Skeletal muscle tissue (tissue), 3 donors: ENCODE measurements at regions not wholly inside any gene's neighbourhood (a gene's known extent, or its start where the extent isn't known, plus 50 kb on each side); places are given as distances from the start of the nearest gene placed in this dataset.

Source experiments
- H3K27ac ChIP-seq: one replicate; pipeline ENCODE4 v1.7.0; 2013; ENCODE audit warnings: mild to moderate bottlenecking, low read depth, low read length, inconsistent platforms
- H3K27me3 ChIP-seq, 3 donors: one replicate each; pipeline ENCODE4 v1.7.0; 2013; ENCODE audit warnings: low read length in 3 of 3; ENCODE audit not compliant: control insufficient read depth in 3 of 3, insufficient read depth in 3 of 3
- H3K36me3 ChIP-seq, 3 donors: one replicate each; pipeline ENCODE4 v1.7.0; 2013; ENCODE audit warnings: low read length in 3 of 3; ENCODE audit not compliant: control insufficient read depth in 3 of 3, insufficient read depth in 3 of 3
- H3K4me1 ChIP-seq, 3 donors: one replicate each; pipeline ENCODE4 v1.7.0; 2013; ENCODE audit warnings: low read length in 3 of 3, mild to moderate bottlenecking in 3 of 3; ENCODE audit not compliant: control insufficient read depth in 3 of 3, insufficient read depth in 3 of 3
- H3K4me3 ChIP-seq, 3 donors: one replicate each; pipeline ENCODE4 v1.7.0; 2013; ENCODE audit warnings: low read length in 3 of 3
- H3K9ac ChIP-seq, 3 donors: one replicate each; pipeline ENCODE4 v1.7.0; 2013; ENCODE audit warnings: low read length in 3 of 3, mild to moderate bottlenecking in 3 of 3, moderate library complexity in 2 of 3, low read depth in 1 of 3
- H3K9me3 ChIP-seq, 3 donors: one replicate each; pipeline ENCODE4 v1.7.0; 2013; ENCODE audit warnings: low read length in 3 of 3; ENCODE audit not compliant: control insufficient read depth in 3 of 3
- donor health status: Osteomylitis.

DNA sequence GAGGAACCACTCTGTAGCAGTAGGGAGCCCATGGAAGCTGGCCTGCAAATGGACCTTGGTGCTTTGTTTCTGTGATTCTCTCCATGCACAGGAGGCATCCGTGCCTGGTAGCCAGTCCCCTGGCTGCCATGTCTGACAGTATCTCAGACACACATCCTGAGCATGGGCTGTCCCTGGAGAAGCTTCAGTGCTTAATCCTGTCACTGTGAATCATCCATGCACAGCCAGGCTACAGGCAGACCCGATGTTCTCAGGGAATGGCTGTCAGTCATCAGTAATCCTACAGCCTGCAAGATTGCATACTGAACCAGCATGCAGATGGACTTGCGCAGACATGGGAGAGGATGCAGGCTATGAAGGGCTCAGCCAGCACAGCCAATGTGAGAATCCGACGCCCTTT lies 606.3 kb upstream of the PLXNA2 start:
- Histone ChIP-seq H3K27ac (no peak overlapping the region), H3K9me3 (no peaks in the 10 kb centered on the region), H3K4me3 (no peak overlapping the region), H3K27me3 (no peaks in the 10 kb centered on the region), H3K36me3 (no peaks in the 10 kb centered on the region), H3K9ac (no peak overlapping the region), H3K4me1 (no peaks in the 10 kb centered on the region)

DNA sequence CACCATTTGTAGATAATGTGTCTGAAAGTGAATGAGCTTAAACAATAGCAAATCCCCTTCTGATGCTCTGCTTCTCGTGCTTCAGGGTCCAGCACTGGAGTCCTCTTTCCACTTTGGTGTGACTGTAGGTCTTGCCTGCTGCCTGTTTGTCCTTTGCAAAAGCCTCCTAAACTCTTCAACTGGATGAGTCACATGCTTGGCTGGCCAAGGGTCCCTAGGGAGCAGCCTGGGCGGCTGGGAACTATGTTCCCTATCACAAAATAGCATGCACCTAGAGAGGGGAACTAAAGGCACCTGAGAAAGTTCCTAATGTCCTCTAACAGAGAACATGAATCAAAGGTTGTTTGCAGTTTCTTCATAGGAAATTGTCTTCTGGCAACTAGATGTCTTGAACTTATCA lies 607.2 kb upstream of the PLXNA2 start:
- Histone ChIP-seq H3K27ac (no peak overlapping the region), H3K27me3 (no peaks in the 10 kb centered on the region), H3K4me3 (no peak overlapping the region), H3K4me1 (no peaks in the 10 kb centered on the region), H3K36me3 (no peaks in the 10 kb centered on the region), H3K9ac (no peak overlapping the region), H3K9me3 (no peaks in the 10 kb centered on the region)

DNA sequence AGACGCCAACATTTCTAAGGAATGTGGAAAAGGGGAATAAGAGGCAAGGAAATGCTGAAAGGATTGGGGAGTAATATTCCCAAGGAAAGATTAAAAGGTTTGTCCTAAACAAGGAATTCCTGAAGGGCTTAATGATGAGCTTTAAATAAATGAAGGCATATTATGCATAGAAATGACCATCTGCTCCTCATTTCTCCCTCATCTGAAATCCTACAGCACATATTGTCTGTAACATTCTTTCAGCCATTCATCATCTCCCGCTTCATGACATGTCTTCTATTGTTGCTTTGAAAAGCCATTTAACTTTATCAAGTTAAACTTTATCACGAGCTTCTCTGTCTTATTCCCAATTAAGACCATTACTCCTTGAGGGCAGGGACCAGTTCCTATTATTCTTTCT lies 608.7 kb upstream of the PLXNA2 start:
- Histone ChIP-seq H3K4me3 (no peak overlapping the region), H3K9me3 (no peaks in the 10 kb centered on the region), H3K4me1 (no peaks in the 10 kb centered on the region), H3K36me3 (no peaks in the 10 kb centered on the region), H3K27me3 (no peaks in the 10 kb centered on the region), H3K9ac (no peak overlapping the region), H3K27ac (no peak overlapping the region)

DNA sequence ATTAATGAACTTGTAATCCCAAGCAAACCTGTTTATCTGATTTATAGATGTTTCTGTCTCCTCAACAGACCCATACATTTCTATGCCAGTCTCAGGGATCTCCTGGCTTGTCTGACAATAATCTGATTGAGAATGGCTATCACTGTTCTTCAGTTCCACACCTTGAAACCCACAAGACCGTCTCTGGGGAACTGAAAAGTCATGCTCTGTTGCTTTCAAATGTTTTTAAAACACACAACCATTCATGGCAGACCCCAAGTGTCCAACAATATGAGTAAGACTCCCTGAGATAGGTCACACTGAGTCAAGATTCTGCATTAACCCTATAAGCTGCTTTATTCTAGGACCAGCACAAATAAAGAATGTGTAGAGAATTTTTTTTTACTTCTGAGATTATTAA lies 611.2 kb upstream of the PLXNA2 start:
- H3K36me3 ChIP-seq, result no peaks in the 10 kb centered on the region
- H3K9ac ChIP-seq, result no peak overlapping the region
- H3K9me3 ChIP-seq, result no peaks in the 10 kb centered on the region
- no peak overlapping the region for H3K4me3 ChIP-seq
- H3K4me1 ChIP-seq, result no peaks in the 10 kb centered on the region
- no peak overlapping the region for H3K27ac ChIP-seq
- no peaks in the 10 kb centered on the region for H3K27me3 ChIP-seq

DNA sequence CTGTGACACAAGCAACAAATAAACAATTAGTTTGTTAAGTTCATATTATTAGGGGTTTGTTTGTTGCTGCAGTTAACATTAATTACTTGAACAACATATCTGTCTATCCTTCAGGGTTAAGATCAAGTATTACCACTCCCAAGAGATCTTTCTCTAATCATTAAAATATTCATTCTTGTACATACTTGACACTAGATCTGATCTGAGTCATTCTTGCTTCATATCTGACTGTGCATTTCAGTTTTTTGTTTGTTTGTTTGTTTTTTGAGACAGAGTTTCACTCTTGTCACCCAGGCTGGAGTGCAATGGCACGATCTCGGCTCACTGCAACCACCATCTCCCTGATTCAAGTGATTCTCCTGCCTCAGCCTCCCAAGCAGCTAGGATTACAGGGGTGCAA lies 613.3 kb upstream of the PLXNA2 start:
- Histone ChIP-seq H3K4me1 (no peaks in the 10 kb centered on the region), H3K4me3 (no peak overlapping the region), H3K9me3 (no peaks in the 10 kb centered on the region), H3K36me3 (no peaks in the 10 kb centered on the region), H3K9ac (no peak overlapping the region), H3K27me3 (no peaks in the 10 kb centered on the region), H3K27ac (no peak overlapping the region)

DNA sequence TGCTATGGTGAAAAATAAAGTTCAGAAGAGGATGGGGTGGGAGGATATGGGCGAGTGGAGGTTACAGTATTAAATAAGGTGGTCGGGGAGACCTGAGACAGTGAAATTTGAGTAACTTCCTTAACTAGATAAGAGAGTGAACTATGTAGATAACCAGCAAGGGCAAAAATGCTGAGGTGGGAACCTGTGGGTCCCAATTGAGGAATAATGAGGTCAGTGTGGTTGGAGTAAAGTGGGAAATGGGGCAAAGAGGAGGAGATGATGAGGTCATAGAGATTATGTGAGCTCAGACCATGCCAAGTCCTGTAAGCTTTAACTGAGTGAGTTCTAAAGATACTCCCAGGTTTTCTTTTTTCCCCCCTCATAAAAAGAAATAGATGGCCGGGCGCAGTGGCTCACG lies 614.6 kb upstream of the PLXNA2 start:
- no peak overlapping the region for H3K27ac ChIP-seq

DNA sequence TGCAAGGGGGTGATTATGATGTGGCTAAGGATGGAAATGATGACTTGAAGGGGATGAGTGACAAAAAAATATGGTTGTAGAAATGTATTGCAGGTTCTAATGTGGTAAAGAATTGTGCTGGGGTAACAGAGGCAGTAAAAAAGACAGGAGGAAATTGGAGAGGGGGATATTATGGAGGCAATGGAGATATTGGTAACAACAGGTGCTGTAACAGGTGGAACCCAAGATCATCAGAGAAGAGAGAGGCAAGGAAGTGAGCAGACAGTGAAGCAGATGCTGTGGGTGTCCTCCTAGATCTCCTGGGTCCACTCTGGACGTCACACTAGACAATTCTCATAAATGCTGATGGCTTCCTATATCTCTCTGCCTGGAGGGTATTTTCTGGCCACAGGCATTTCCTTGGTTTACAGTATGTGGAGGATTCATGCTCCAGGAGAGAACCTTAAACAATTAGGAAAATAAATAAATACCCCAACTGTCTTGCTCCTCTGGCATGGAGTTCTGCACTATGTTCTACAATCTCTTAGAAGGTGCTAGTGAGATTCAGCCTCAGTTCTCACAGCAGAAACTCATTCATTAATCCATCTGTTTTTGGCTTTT lies 620.3 kb upstream of the PLXNA2 start:
- Histone ChIP-seq H3K4me1 (no peaks in the 10 kb centered on the region), H3K9me3 (no peaks in the 10 kb centered on the region), H3K27me3 (no peaks in the 10 kb centered on the region), H3K27ac (no peak overlapping the region), H3K9ac (no peak overlapping the region), H3K36me3 (no peaks in the 10 kb centered on the region), H3K4me3 (no peak overlapping the region)

More for the DNA sequence above, 614.6 kb upstream of the PLXNA2 start:
- Histone ChIP-seq H3K9me3 (no peaks in the 10 kb centered on the region), H3K4me3 (no peak overlapping the region), H3K4me1 (no peaks in the 10 kb centered on the region), H3K27me3 (no peaks in the 10 kb centered on the region), H3K9ac (no peak overlapping the region), H3K36me3 (no peaks in the 10 kb centered on the region)

DNA sequence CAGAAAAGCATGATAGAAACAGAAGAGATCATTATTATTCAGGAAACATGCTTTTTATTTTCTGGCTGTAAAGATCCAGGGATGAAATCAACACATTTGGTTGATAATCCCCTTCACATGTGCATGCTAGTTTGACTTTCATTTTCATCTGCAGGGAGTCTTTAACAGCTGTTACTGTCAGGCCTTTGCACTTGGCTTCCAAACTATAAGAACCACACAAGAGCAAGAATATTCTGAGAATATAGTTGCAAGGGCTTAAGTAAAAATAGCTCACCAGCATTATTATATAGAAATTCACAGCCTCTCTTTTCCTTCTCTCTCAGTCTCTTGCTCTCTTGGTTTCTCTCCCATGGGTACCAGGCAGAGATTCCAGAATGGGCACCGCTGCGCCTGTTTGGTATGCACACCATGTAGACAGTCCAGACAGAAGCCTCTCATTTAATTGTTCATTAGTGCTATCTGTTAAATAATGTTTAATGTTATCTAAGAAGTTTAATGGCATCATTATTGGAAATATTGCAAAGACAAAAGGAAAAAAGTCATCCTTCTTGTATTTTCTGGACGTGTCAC lies 622.3 kb upstream of the PLXNA2 start:
- Histone ChIP-seq H3K27me3 (no peaks in the 10 kb centered on the region), H3K27ac (no peak overlapping the region), H3K9ac (no peak overlapping the region), H3K9me3 (no peaks in the 10 kb centered on the region), H3K4me3 (no peak overlapping the region), H3K36me3 (no peaks in the 10 kb centered on the region), H3K4me1 (no peaks in the 10 kb centered on the region)

DNA sequence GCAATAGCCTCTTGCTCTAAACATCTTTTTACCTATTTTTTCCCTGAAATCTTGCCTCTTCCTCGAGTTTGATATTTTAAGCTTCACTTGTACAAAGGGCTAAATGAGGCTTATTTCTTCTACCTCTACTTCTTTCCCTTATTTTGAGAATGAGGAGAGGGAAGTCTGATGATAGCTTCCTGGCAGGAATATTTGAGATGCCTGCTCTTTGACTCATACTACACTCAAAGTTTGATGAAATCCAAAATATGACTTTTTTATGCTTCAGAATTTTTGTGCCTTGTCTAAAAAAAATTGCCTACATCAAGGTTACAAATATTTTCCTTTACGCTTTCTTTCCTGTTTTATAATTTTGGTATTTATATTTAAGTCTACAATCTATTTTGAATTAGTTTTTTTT lies 624.4 kb upstream of the PLXNA2 start:
- Histone ChIP-seq H3K27me3 (no peaks in the 10 kb centered on the region), H3K4me1 (no peaks in the 10 kb centered on the region), H3K9me3 (no peaks in the 10 kb centered on the region), H3K36me3 (no peaks in the 10 kb centered on the region), H3K4me3 (no peak overlapping the region), H3K27ac (no peak overlapping the region), H3K9ac (no peak overlapping the region)

DNA sequence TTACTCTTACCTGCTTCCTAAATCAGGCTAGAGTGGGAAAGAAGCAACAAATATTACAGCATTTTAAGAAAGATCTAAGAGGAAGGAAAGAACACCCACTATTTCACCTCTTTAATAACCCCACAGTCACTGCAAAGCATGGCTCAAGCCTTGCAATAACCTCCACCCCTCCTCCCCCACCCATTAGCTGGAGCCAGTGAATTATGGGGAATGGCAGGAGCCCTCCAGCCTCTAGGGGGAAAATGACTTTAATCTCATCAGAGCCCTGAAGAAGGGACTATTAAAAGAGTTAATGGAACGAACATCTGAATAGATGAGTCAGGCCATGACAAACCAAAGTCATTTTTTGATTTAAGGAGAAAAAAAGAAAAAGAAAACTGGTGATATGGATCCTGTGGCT lies 630.7 kb upstream of the PLXNA2 start:
- no peaks in the 10 kb centered on the region for H3K27me3 ChIP-seq
- H3K4me3 ChIP-seq, result no peak overlapping the region
- no peaks in the 10 kb centered on the region for H3K36me3 ChIP-seq
- no peak overlapping the region for H3K27ac ChIP-seq
- no peaks in the 10 kb centered on the region for H3K9me3 ChIP-seq
- H3K9ac ChIP-seq, result no peak overlapping the region
- no peaks in the 10 kb centered on the region for H3K4me1 ChIP-seq
